ENCODE measurements at regions not wholly inside any gene's neighbourhood (a gene's known extent, or its start where the extent isn't known, plus 50 kb on each side); places are given as distances from the start of the nearest gene placed in this dataset.

GRCh38 chr3:68631850-68632545 lies 300.3 kb downstream of the TAFA4 start:
- TF ChIP-seq CTCF (IDR thresholded peaks at IDR 0.05) = no peak
- TF ChIP-seq POLR2A (IDR thresholded peaks at IDR 0.05) = no peak

Data from sigmoid colon (tissue), 3 donors.